HFF-Myc (cell line): ENCODE measurements at regions not wholly inside any gene's neighbourhood (a gene's known extent, or its start where the extent isn't known, plus 50 kb on each side); places are given as distances from the start of the nearest gene placed in this dataset.
"Not testable (repeated sequence)": the region's sequence is repeated elsewhere in the genome, so short reads cannot be mapped to it uniquely, and the experiment has no call there.

Experiments used
- DNase-seq: peaks from one replicate; pipeline ENCODE4 v3.0.0-alpha.2; 2011; ENCODE audit warnings: low read depth; ENCODE audit errors: extremely low read depth
- H3K4me3 ChIP-seq: replicated peaks from 2 replicates; pipeline ENCODE4 v1.5.1; 2011; ENCODE audit warnings: low read depth, mild to moderate bottlenecking, control low read depth, low read length
- CTCF ChIP-seq: IDR thresholded peaks from 2 replicates; pipeline ENCODE4 v1.5.1; 2012; ENCODE audit warnings: mild to moderate bottlenecking, low read depth, low read length, control low read depth; ENCODE audit errors: missing control alignments

GRCh38 chr18:43786893-43787292 is 509.6 kb upstream of the SYT4 start:
- no peak for DNase-seq
- H3K4me3 ChIP-seq, result no peak overlapping the region
- no peak for TF ChIP-seq CTCF

GRCh38 chr18:43787721-43788120 is 510.4 kb upstream of the SYT4 start:
- not testable (repeated sequence) for H3K4me3 ChIP-seq, DNase-seq

- DNase-seq, result no peak
- H3K4me3 ChIP-seq, result no peak overlapping the region
- peak; percentile 40 for TF ChIP-seq CTCF
Observed at GRCh38 chr18:43789234-43790000, 512.1 kb upstream of the SYT4 start.

GRCh38 chr18:43793910-43794309 is 516.6 kb upstream of the SYT4 start:
- DNase-seq, result no peak
- H3K4me3 ChIP-seq, result no peak overlapping the region
- TF ChIP-seq CTCF, result no peak

- TF ChIP-seq CTCF, result no peak
- no peak for DNase-seq
- H3K4me3 ChIP-seq, result no peak overlapping the region
Observed at GRCh38 chr18:43794363-43794762, 517.1 kb upstream of the SYT4 start.

- no peak for DNase-seq
- no peak overlapping the region for H3K4me3 ChIP-seq
- no peak for TF ChIP-seq CTCF
Observed at GRCh38 chr18:43797347-43797746, 520.1 kb upstream of the SYT4 start.

- no peak overlapping the region for H3K4me3 ChIP-seq
- TF ChIP-seq CTCF, result no peak
- no peak for DNase-seq
Observed at GRCh38 chr18:43800584-43800983, 523.3 kb upstream of the SYT4 start.
